Endothelial cell of hepatic sinusoid (primary cell): ENCODE measurements at regions not wholly inside any gene's neighbourhood (a gene's known extent, or its start where the extent isn't known, plus 50 kb on each side); places are given as distances from the start of the nearest gene placed in this dataset.

Source experiments
- in situ Hi-C: cut with HindIII; loops from 2 replicates; pipeline ENCODE4 v1.10.0; 2017; ENCODE audit warnings: low sequenced_read_pairs

- in situ Hi-C loops: loop anchor here (5.0 kb wide), 1 partner anchor 60 kb away; no protein-coding TSS in a partner anchor
Measured at GRCh38 chr5:73232266-73233041, 59.5 kb downstream of the TMEM174 start.

GRCh38 chr5:73231246-73231778, 58.3 kb downstream of the TMEM174 start:
- in situ Hi-C loops: loop anchor here (5.0 kb wide), 1 partner anchor 61 kb away; no protein-coding TSS in a partner anchor

GRCh38 chr5:73230264-73231245, 57.6 kb downstream of the TMEM174 start:
- in situ Hi-C loops: loop anchor here (5.0 kb wide), 1 partner anchor 62 kb away; no protein-coding TSS in a partner anchor

- in situ Hi-C loops: no loop called here
Measured at GRCh38 chr5:73229271-73229670, 56.3 kb downstream of the TMEM174 start.

GRCh38 chr5:73228052-73228451, 55.1 kb downstream of the TMEM174 start:
- in situ Hi-C loops: no loop called here
